Stimulated activated CD4-positive, alpha-beta T cell treated with anti-CD3 and anti-CD28 coated beads, Interleukin-12 subunit alpha, Interleukin-12 subunit beta, amount 100 ng/mL, for 4 hours (primary cell): ENCODE measurements at regions not wholly inside any gene's neighbourhood (a gene's known extent, or its start where the extent isn't known, plus 50 kb on each side); places are given as distances from the start of the nearest gene placed in this dataset.

ENCODE experiments used
- DNase-seq: peaks from one replicate; pipeline ENCODE4 v3.0.0-alpha.2; 2020

DNA sequence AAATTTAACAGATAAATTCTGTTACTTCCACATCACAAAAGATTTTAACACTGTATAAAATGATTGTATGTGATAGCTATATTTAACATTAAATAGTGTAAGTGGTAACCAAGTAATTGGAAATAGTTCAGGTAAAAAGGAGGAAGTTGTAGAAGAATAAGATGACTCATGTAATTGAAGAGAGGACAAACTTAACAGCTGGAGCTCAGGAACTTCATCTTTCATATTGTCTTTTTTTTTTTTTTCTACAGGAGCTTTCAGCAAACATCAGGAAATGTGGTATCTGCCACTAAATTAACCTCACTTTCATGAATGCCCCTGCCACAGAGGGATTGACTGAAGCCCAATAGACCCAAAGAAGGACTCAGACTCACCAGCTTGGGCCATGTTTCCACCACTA is 188.4 kb upstream of the VEGFC start:
- DNase-seq, result no peak

DNA sequence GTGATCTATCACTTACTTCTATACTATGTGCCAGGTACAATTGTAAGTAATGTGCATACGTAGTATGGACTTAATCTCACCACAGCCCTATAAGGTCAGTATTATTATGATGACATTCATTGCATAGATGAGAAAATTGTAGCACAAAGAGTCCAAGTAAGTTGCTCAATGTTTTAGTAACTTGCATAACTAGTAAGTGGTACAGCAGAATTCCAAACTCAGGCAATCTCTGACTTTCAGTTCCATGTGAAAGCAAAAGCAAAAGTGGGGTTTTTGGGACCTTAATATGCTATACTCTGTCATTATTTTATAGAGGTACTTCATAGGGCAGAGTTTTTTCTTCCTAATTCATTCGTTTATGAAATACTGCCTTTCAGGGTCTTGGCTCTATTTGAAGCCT is 188.8 kb upstream of the VEGFC start:
- no peak for DNase-seq

DNA sequence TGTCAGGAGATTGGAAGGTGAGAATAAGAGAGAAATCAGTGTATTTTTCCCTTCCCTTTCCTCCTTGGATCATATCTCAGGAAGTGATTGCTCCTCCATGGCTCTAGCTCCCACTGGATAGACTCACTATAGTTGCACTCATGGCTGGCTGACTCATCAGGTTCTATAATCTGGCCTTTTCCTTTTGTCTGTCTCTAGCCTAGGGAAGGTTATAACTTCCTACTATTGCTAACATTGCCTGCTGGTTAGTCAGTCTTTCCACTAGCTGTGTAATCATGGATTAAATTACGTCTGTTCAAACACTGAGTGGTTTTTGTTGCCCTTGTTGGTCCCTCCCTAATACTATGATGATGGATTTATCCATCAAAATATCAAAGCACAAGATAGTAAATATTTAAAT is 195.5 kb upstream of the VEGFC start:
- no peak for DNase-seq

DNA sequence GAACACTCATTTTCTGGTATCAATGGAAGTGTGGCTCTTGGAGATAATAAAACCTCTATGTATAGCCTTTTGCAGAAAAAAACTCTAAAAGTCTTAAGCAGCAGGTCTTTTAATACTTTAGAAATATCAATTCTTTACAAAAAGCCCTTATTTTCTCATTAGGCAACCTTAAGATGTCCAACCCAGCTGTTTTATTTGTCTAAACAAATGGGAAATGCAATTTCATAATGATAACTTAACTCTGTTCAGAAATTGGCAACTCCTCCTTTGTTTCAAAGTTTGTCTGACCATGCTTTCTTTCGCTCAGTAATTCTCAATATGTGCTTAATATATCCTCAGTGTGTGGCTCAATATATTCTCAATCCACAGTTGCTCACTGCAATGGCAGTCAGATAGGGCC is 196.5 kb upstream of the VEGFC start:
- no peak for DNase-seq

DNA sequence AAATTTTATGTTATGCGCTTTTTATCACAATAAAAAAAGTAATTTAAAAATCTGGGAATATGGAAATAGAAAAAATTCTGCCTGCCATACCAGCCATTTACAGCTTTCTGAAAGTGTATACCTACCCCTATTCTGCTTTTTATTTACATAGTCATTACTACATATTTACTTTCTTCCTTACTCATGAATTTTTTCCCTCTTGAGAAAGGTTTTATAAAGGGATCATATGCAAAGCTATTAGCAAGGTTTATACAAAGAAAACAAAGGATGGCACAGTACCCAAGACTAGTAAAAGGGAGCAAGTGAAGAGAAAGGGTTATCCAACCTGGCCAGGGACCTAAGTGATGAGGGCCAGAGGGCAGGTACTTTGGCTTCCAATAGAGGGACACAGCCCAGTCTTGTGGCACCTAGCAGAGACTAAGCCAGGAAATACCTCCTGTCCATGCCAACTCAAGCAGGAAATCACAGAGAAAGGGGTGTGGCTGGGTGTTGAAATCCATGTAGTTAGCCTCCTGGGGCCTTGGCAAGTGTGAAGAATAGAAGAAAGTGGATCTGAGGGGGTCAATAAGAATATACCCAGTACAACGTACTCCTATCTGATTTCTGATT is 207.3 kb upstream of the VEGFC start:
- DNase-seq, result no peak

DNA sequence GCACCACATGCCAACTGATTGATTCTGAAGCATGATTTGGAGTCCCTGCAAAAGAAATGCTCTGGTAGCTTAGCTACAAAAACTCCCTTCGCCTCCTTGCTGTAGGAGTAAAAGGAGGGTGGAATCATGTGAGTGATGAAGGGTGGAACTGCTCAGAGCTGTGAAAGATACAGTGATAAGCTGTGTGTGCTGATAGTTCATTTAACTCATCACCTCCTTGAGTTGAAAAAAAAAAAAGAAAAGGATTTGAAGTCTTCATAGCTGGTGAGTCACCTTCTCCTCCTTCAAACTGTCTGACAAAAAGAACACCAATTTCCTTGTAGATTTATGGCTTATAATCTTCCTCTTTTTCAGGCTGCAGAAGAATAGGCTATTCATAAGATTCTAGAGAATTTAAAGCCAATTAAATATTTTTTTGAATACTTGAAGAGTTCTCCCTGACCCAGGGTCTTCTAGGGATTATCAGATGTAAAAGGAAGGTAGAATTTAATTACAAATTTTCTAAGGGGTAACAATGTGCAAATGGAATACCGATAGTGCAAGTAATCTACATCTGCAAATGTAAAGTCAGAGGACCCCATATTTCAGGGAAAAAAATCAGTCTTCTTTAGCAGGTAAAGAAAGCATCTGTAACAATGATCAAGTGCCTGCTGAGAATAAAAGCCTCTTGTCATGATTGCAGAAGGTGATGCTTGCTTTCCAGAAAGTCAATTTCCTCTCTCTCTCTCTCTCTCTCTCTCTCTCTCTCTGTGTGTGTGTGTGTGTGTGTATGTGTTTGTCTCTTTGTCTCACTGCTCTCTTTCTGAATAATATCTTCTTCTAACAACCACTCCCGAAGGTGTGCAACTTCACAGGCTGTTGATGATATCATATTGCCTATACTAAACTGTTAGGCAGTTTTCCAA is 208.8 kb upstream of the VEGFC start:
- DNase-seq, result no peak

DNA sequence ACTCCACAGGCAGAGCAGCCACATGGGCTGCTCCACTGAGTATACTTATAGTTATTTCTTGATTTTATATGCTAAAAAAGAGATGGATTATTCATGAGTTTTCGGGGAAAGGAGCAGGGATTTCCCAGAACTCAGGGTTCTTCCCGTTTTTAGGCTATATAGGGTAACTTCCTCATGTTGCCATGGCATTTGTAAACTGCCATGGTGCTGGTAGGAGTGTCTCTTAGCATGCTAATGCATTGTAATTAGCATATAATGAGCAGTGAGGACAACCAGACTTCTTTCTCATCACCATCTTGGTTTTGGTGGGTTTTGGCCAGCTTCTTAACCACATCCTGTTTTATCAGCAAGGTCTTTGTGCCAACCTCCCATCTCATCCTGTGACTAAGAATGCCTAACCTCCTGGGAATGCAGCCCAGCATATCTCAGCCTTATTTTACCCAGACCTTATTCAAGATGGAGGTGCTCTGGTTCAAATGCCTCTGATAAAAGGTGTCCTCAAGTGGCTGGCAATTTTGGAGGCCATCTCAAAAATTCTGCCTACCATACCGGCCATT is 213.0 kb upstream of the VEGFC start:
- DNase-seq, result no peak

DNA sequence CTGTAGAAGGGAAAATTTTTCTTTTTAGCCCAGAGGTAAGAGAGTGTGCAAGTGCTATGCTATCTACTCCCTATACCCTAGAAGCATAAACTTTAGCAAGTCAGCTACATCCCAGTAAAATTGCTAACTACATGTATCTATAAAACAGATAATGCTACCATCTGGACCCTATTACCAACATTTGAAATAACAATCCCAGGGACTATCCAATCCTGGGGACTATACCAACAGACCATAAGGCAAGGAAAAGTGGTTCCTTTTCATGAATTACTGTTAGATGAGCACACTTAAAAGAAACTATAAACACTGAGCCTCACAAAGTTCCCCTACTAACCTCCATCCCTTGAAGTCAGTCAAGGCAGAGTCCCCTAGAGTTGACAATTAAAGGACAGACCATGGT is 213.6 kb upstream of the VEGFC start:
- no peak for DNase-seq

DNA sequence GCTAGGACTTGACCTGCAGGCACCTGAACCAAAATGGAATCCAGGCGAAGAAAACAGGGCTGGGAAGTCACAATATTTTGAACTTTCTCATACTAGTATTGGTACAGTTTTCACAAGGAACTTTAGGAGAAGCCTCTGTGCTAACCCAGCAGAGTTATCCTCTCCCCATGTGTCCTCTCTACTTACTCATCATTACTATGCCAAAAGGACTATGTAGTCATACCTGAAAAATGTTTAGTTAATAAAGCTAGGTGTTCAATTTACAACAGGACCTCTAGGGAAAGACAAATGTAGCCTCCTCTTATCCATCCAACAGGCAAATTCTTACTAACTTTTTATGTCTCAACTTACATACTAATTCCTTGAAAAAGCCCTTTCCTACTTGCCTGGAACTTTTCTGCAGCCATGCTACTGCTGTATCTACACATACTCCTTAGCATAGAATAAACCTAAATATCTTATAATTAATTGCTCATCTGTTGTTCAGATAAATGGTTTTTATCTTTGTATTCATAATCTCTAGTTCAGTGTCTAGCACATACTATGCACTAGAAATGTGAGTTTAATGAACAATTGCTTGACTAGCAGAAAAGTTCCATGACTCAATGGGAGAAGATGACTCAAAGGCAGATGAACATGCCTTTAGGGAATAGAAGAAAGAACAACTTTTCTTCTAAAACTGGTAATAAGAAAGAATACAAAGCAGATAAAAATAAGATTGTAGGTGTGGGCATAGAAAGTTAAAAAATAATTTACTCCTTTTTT is 215.5 kb upstream of the VEGFC start:
- DNase-seq, result no peak

DNA sequence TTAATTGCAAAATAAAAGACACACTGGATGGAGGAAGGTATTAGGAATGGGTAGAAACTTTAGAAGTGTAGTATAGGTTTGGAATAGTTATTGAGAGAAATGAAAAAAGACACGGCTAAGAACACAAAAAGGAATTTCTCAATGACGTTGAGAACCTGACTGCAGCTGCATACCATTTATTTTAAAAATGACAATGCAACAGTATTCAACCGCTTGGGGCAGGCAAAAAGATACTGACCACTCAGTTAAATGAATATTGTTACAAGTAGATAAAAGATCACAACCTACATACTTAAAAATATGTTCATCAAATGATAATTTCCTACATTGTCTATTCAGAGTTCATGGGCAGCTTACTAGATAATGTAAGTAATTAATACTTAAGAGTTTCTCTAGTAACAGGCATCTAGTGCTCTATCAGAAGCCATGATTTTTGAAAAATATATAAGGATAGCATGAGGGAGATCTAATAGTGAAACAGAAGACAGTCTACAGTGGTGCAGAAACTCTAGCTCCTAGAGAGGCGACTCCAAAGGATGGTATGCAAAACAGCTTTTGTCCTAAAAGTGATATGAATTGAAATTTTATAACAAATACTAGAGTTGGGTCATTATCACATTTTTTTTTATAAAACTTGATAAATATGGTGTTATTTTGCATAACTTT is 216.2 kb upstream of the VEGFC start:
- no peak for DNase-seq

DNA sequence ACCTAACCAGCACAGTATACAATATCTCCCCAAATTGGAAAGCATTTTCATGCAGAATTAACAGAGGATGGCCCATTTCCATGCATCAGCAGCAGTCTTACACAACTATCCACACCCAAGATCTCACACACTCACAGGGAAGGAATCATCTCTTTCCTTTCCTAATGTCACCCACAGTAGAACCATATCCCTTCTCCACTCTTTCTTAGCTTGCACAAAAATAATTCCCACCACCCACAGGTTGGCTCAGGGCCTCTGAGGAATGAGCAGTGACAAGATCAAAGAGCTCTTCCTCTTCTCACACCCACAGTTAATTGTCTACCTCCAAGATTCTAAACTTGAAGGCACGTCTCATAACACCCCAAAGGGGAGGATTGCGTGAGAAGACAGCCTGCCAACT is 217.7 kb upstream of the VEGFC start:
- no peak for DNase-seq

DNA sequence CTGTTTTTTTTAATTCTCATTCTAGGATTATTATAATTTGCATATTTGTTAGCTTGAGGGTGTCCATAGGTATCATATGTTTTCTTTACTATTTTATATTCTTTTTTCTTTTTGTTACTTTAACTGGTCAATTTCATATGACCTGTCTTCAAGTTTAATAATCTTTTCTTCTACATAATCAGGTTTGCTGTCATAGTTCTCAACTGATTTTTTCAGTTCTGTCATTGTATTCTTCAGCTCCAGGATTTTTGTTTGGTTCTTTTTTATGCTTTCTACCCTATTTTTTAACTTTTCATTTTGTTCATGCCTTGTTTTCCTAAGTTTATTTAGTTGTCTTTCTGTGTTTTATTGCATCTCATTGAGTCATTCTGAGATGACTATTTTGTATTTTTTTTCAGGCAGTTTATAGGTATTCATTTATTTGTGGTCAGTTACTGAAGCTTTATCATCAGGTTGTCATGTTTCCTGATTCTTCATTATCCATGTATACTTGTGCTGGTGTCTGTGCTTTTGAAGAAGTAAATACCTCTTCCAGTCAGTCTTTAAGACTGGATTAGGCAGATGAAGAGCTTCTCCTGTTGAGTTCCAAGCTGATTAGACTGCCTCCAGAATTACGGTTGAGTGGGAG is 220.3 kb upstream of the VEGFC start:
- no peak for DNase-seq

DNA sequence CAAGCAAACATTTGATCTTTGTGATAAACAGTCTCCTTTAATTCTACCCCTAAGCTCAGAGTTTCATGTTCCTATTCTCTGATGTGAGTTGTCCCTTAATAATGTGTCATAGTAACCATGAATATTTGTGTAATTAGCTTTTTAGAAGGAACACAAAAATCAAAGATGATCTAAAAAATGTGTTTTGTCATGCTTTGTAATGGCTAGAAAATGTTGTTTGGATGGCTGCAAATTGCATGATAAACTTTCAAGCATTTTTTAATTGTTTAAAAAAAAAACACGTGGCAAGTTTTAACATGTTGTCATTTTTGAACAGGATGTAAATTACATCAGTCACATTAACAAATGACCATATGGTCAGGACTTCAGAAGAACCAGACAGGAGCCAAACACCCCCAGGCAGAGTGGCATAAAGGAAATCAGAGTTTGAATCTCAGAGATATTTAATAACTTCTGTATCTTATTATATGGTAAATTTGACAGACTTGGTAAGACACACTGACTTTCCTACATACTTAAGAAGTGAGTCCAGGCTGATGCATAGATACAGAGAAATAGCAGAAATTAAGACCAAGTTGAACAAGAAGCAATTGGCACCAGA is 223.9 kb upstream of the VEGFC start:
- no peak for DNase-seq

DNA sequence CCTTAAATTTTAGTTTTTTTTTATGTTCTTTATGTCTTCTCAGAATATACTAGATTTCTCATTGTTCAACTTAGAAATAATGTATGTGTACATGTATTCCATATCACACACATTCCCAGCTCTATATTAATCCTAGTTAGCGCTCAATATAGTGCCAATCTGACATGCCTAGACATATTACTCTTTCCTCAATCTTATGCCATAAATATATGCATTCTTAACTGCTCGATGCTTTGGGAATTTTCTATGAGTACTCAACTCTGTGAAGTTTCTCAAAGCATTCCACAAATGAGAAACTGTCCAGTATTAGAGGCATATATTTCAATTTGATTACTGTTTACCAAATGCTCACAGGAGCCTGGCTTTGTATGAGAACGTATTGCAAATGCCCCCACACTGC is 231.2 kb upstream of the VEGFC start:
- DNase-seq, result no peak

DNA sequence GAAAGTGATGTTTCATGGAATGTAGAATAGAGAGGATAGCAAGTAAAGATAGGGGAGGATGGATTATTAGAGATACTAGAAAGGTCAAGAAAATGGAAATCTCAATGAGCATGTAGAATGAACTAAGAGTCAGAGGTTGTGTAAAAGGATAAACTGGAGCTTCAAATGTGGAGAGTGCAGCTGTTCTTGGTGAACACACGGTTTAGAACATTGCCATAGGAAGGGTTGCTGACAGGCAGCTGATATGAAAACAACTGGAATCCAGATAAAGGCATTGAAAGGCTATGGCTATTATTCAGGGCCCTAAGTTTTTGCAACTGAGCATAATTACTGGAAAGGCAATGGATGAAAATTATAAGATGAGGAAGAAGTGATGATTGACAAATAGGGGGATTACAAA is 239.6 kb upstream of the VEGFC start:
- DNase-seq, result no peak

DNA sequence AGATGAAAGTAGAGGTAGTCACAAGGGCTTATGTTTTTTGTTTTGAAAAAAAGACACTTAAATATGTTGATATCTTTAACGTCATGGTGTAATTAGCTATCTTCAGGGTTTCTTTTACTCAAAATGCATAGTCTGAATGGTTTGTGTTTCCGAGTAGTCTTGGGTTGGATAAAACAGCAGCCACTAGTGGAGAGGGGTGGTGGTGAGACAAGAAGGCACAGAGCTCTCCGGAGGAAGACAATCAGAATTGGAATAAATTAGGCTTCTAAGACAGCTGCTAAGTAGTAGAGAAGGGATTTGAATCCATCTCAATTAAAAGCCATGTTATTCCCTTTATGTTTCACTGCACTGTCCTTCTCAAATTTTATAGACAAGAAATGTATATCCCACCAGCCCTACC is 240.4 kb upstream of the VEGFC start:
- no peak for DNase-seq

DNA sequence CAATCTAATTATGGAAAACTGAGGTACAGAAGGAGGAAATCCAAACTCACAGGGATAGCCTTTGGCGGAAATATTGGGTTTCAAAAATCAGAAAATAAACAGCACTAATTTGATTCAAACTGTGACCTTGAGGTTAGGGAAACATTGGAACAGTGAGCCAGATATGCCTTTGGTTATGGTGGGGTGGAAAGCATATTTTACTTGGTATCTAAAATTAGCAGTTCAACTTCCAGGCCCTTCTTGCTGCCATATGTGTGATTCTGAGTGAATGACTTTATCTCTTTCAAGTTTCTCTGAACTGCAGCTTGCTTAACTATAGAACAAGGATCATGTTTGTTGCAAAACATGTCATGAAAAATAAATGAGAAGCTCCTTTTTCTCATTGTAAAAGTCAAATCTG is 240.9 kb upstream of the VEGFC start:
- DNase-seq, result no peak

DNA sequence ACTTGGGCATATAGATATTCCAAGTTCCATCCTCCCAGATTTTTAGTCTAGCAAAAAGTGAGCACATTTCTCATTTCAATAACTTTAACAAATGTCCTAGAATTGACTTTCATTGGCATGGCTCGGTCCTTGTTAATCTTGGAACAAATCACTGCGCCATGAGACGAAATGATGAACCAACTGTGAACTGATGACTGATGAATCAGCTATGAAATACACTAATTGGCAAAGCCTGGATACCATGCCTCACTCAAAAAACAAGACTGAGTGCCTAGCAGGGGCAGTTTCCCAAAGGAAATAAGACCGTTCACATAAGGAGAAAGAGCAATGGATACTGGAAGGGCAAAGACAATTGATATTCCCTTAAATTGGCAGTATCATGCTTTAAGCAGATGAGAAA is 248.6 kb upstream of the VEGFC start:
- DNase-seq, result no peak

DNA sequence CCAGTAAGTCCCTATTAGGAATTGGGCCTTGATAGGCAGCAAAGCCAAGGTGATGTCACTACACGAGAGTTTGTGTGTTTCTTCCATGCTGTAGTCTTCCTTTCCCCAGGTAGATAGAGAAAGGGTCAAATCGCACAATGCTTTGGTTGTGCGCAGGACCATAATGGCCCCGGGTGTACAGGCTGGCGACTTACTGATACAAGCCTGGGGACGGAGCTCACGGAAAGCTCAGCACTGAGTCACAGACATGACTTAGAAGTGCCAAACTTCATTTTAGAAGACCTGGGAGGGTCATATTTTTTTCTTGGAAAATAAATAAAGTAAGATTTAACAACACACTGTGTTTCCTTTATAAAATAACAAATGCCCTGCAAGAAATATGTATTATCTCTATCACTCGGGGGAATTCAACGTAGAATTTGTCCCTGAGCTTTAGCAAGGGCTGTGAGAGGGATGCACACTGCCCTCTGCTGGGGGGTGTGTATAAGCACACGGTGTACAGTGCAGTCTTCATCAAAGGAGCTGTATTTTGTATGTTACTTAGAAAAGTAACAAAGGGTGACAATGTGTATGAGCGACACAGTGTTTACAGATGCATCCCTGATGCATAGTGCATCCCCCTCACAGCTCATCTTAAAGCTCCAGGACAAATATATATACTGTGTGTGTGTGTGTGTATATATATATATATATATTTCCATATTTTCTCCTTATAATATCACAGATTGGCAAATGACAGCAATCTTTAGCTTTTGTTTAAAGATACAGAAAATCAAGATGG is 254.5 kb upstream of the VEGFC start:
- DNase-seq, result peak; percentile 48

DNA sequence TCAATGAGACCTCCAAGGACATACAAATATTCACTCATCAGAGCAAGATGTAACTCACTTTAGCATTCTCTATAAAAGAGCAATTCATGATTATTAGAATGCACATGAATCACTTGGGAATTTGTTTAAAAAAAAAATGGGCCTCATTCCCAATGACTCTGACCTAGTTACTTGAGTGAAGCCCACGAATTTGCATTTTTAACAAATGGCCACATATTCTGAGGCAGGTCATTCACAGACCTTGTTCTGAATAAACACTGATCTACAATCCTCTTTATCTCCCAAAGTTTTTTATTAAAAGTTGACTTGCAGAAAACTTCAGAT is 255.1 kb upstream of the VEGFC start:
- no peak for DNase-seq

DNA sequence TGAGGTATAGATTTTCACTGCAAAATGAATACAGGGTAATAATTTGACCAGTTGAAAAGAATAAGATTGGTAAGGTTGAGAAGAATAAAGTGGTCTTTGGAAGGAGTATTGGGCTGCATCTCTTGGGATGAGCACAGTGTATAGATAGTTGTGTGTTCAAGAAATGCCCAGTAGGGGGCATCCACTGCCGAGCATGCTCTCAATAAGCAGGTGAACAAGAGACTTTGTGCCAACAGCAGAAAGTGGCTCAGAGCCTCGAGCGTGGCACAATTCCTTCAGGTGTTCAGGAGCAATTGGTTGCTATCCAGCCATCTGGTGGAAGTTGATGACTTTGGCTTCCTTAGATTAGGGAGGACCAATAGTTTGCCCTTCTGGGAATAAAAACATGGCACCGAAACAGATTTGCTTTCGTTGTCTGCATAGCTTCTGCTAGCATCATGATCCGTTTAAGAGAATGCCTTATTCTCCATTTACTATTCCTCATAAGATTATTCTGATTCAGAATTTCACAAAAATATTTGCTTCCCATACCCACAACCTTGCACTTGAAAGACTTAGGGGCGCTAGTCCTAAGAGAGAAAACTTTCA is 258.1 kb upstream of the NEIL3 start:
- DNase-seq, result no peak
